Osteocyte (in vitro differentiated cells): ENCODE measurements at regions not wholly inside any gene's neighbourhood (a gene's known extent, or its start where the extent isn't known, plus 50 kb on each side); places are given as distances from the start of the nearest gene placed in this dataset.

ENCODE experiments used
- DNase-seq: peaks from one replicate; pipeline ENCODE4 v3.0.0; 2021; ENCODE audit warnings: mixed read lengths; ENCODE audit not compliant: unreplicated experiment; ENCODE audit errors: extremely low spot score
- H3K27ac Mint-ChIP-seq: one replicate; pipeline ENCODE4 v1.8.0; 2021; ENCODE audit warnings: mild to moderate bottlenecking, mixed read lengths; ENCODE audit not compliant: unreplicated experiment
- H3K27me3 Mint-ChIP-seq: one replicate; pipeline ENCODE4 v1.8.0; 2021; ENCODE audit warnings: mixed read lengths; ENCODE audit not compliant: unreplicated experiment
- H3K36me3 Mint-ChIP-seq: one replicate; pipeline ENCODE4 v1.8.0; 2021; ENCODE audit warnings: mixed read lengths; ENCODE audit not compliant: unreplicated experiment
- H3K4me1 Mint-ChIP-seq: one replicate; pipeline ENCODE4 v1.8.0; 2021; ENCODE audit warnings: mixed read lengths; ENCODE audit not compliant: unreplicated experiment
- H3K4me3 Mint-ChIP-seq: one replicate; pipeline ENCODE4 v1.8.0; 2021; ENCODE audit warnings: mild to moderate bottlenecking, moderate library complexity, mixed read lengths; ENCODE audit not compliant: unreplicated experiment
- H3K9me3 Mint-ChIP-seq: one replicate; pipeline ENCODE4 v1.8.0; 2021; ENCODE audit warnings: mixed read lengths; ENCODE audit not compliant: unreplicated experiment
- CTCF ChIP-seq: fragments of 200-600 bp; sonication (generic); IDR thresholded peaks from 2 replicates; pipeline ENCODE4 v1.5.0; 2021; ENCODE audit warnings: antibody characterized with exemption, mild to moderate bottlenecking, moderate library complexity

DNA sequence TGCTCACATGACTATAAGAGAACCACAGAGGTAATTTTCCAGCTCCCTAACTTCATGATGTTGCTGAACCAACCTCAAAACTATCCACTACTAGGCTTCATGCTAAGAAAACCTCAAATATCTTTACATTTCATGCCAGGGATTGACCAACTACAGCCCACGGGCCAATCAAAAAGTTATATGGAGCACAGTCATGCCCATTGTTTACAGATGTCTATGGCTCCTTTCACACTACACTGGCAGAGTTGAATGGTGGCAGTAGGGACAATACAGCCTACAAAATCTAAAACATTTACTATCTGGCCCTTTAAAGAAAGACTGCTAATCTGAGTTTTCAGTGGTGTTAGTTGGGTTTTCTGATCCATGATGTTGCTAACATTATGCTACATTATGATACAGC, 154.8 kb downstream of the TM2D1 start:
- no peak overlapping the region for H3K4me3 Mint-ChIP-seq
- peaks cover 6% of the 10 kb centered on the region for H3K27me3 Mint-ChIP-seq
- H3K4me1 Mint-ChIP-seq, result no peaks in the 10 kb centered on the region
- H3K36me3 Mint-ChIP-seq, result peaks cover 4% of the 10 kb centered on the region
- DNase-seq, result no peak
- H3K9me3 Mint-ChIP-seq, result peaks cover 4% of the 10 kb centered on the region
- TF ChIP-seq CTCF, result no peak
- H3K27ac Mint-ChIP-seq, result no peak overlapping the region

- no peak for TF ChIP-seq CTCF
- Mint-ChIP-seq H3K9me3 (peaks cover 4% of the 10 kb centered on the region), H3K4me1 (no peaks in the 10 kb centered on the region), H3K27ac (no peak overlapping the region), H3K27me3 (no peaks in the 10 kb centered on the region), H3K36me3 (peaks cover 2% of the 10 kb centered on the region), H3K4me3 (no peak overlapping the region)
- no peak for DNase-seq
These were observed 155.7 kb downstream of the TM2D1 start for GRCh38 chr1:61569303-61569621.

GRCh38 chr1:61568460-61569302, 156.3 kb downstream of the TM2D1 start:
- no peak overlapping the region for H3K4me3 Mint-ChIP-seq
- H3K27ac Mint-ChIP-seq, result no peak overlapping the region
- no peaks in the 10 kb centered on the region for H3K4me1 Mint-ChIP-seq
- no peak for DNase-seq
- peaks cover 4% of the 10 kb centered on the region for H3K9me3 Mint-ChIP-seq
- H3K36me3 Mint-ChIP-seq, result peaks cover 2% of the 10 kb centered on the region
- no peak for TF ChIP-seq CTCF
- H3K27me3 Mint-ChIP-seq, result no peaks in the 10 kb centered on the region

GRCh38 chr1:61566177-61566576, 158.8 kb downstream of the TM2D1 start:
- H3K27me3 Mint-ChIP-seq, result no peaks in the 10 kb centered on the region
- H3K4me1 Mint-ChIP-seq, result no peaks in the 10 kb centered on the region
- DNase-seq, result no peak
- no peak overlapping the region for H3K27ac Mint-ChIP-seq
- peaks cover 4% of the 10 kb centered on the region for H3K9me3 Mint-ChIP-seq
- H3K4me3 Mint-ChIP-seq, result no peak overlapping the region
- TF ChIP-seq CTCF, result no peak
- peaks cover 2% of the 10 kb centered on the region for H3K36me3 Mint-ChIP-seq

DNA sequence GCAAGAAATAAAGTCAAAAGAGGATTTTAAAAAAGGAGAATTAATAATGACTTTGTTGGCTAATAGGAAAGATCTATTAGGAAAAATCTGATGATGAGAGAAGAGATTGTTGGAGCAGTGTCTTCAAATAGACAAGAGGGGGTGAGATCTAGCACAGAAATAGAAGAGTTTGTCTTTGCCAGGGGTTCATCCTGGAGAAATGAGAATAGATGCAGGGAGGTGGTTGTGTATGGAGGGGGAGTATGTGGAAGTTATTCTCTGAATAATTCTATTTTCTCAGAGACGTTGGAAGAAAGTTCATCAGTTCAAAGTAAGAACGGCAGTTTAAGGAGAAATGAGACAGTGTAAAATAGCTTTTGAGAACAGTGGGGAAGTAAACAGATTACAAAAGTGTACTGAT, 161.3 kb downstream of the TM2D1 start:
- no peak for DNase-seq
- Mint-ChIP-seq H3K9me3 (peaks cover 4% of the 10 kb centered on the region), H3K27me3 (peaks cover 6% of the 10 kb centered on the region), H3K27ac (no peak overlapping the region), H3K36me3 (peaks cover 2% of the 10 kb centered on the region), H3K4me3 (no peak overlapping the region), H3K4me1 (no peaks in the 10 kb centered on the region)
- TF ChIP-seq CTCF, result no peak
